Erythroblast (primary cell): ENCODE measurements at regions not wholly inside any gene's neighbourhood (a gene's known extent, or its start where the extent isn't known, plus 50 kb on each side); places are given as distances from the start of the nearest gene placed in this dataset.

ENCODE experiments used
- GATA1 ChIP-seq: IDR thresholded peaks from 2 replicates; pipeline ENCODE4 v1.6.1; 2011; ENCODE audit warnings: low read depth, mild to moderate bottlenecking, control low read depth, low read length, moderate library complexity
- POLR2A ChIP-seq: IDR thresholded peaks from 2 replicates; pipeline ENCODE4 v1.6.1; 2011; ENCODE audit warnings: mild to moderate bottlenecking, low read length

DNA sequence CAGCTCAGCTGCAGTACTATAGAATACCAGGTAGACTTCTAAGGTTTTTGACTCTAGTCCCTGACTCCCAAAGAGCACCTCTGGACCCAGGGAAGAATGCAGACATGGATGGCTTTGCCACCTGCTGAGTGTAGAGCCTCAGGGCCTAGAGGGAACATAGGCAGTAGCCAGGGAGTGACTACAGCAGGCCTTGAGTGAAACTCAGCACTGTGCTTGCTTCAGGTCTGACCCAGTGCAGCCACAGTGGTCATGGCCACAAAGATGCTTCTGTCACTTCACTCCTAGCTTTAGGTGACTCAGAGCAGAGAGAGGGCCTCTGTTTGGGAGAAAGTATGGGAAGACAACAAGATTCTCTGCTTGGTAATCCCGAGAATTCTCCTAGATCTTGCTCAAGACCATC is 162.2 kb upstream of the ITGA4 start:
- TF ChIP-seq POLR2A (no peak), GATA1 (no peak)
